GM12878 (cell line): ENCODE measurements at regions not wholly inside any gene's neighbourhood (a gene's known extent, or its start where the extent isn't known, plus 50 kb on each side); places are given as distances from the start of the nearest gene placed in this dataset.

Experiments
- ATAC-seq: fragments of 200-7000 bp; cut with Tn5 transposase; 3 replicates; pipeline ENCODE4 v1.9.1; 2020; ENCODE audit warnings: mild to moderate bottlenecking, moderate library complexity
- BruUV-seq: library from RNA; stranded (reverse); fragments of 400-500 nt; replicated peaks from 2 replicates; lab custom pipeline; 2021; lab: Mats Ljungman, UMichigan
- CTCF ChIA-PET: fragments of 300-600 bp; sonication (Branson Sonifier 250); formaldehyde crosslinking; extraction: SDS; loops from one replicate; lab custom pipeline; 2021; ENCODE audit warnings: inconsistent platforms; lab: Yijun Ruan, JAX
- POLR2A ChIA-PET: fragments of 350-600 bp; formaldehyde crosslinking; extraction: SDS; loops from one replicate; lab custom pipeline; 2021; ENCODE audit warnings: inconsistent platforms; lab: Charles Lee
- RAD21 ChIA-PET: fragments of 300-600 bp; sonication (Branson Sonifier 250); formaldehyde crosslinking; loops from one replicate; lab custom pipeline; 2023; ENCODE audit warnings: antibody characterized with exemption; ENCODE audit not compliant: unreplicated experiment; lab: Charles Lee
- SMC1A ChIA-PET: fragments of 300-600 bp; sonication (Branson Sonifier 250); formaldehyde crosslinking; loops from one replicate; lab custom pipeline; 2023; ENCODE audit not compliant: unreplicated experiment, uncharacterized antibody; lab: Charles Lee
- DNase-seq: peaks from one replicate; pipeline ENCODE4 v3.0.0-alpha.2; 2011; ENCODE audit warnings: low read depth, low spot score
- FAIRE-seq: peaks from 3 replicates; lab custom pipeline; 2011; peaks lifted over from hg19 to GRCh38; lab: Jason Lieb, UNC
- H2AFZ ChIP-seq: 2 replicates; pipeline ENCODE4 v1.6.0; 2011; ENCODE audit warnings: low read depth, low read length, control low read depth; ENCODE audit not compliant: control insufficient read depth
- H3K27ac ChIP-seq: 2 replicates; pipeline ENCODE4 v1.5.1; 2011; ENCODE audit warnings: control low read depth; ENCODE audit not compliant: control insufficient read depth, insufficient read depth
- H3K27me3 ChIP-seq, 2 experiments: replicated peaks in 1 of 2; 2 replicates each; pipeline versions ENCODE4 v1.6.0 to v1.6.1; 2011; ENCODE audit warnings: low read length in 1 of 2; ENCODE audit not compliant: control insufficient read depth in 2 of 2, insufficient read depth in 2 of 2
- H3K36me3 ChIP-seq, 2 experiments: 2 replicates each; pipeline ENCODE4 v1.5.1; 2011; ENCODE audit warnings: low read length in 1 of 2; ENCODE audit not compliant: control insufficient read depth in 2 of 2, insufficient read depth in 2 of 2
- H3K4me1 ChIP-seq: 2 replicates; pipeline ENCODE4 v1.6.1; 2011; ENCODE audit warnings: mild to moderate bottlenecking, low read length, moderate library complexity, mixed read lengths; ENCODE audit not compliant: control insufficient read depth, insufficient read depth
- H3K4me2 ChIP-seq: 2 replicates; pipeline ENCODE4 v1.6.0; 2011; ENCODE audit warnings: control low read depth; ENCODE audit not compliant: control insufficient read depth, insufficient read depth
- H3K4me3 ChIP-seq: fragments of 200-600 bp; sonication (generic); 2 replicates; pipeline ENCODE4 v1.5.1; 2016
- H3K79me2 ChIP-seq: 2 replicates; pipeline ENCODE4 v1.6.0; 2011; ENCODE audit warnings: low read length; ENCODE audit not compliant: control insufficient read depth, insufficient read depth
- H3K9ac ChIP-seq: 2 replicates; pipeline ENCODE4 v1.8.0; 2011; ENCODE audit warnings: low read length, control low read depth, mixed read lengths; ENCODE audit not compliant: control insufficient read depth, insufficient read depth
- H3K9me3 ChIP-seq: replicated peaks from 3 replicates; pipeline ENCODE4 v1.5.1; 2011; ENCODE audit warnings: mild to moderate bottlenecking, low read length; ENCODE audit not compliant: control insufficient read depth, insufficient read depth
- H4K20me1 ChIP-seq: 2 replicates; pipeline ENCODE4 v1.6.0; 2011; ENCODE audit not compliant: control insufficient read depth, insufficient read depth
- ASH2L ChIP-seq: fragments of 300-600, 200-600 bp; sonication (generic); IDR thresholded peaks from 2 replicates; pipeline ENCODE4 v1.6.1; 2017; ENCODE audit warnings: low read depth, mild to moderate bottlenecking, borderline replicate concordance
- BRCA1 ChIP-seq: IDR thresholded peaks from 2 replicates; pipeline ENCODE4 v1.6.1; 2011; ENCODE audit warnings: low read depth, low read length, improper control_type of control experiment
- E4F1 ChIP-seq: fragments of 450-650 bp; IDR thresholded peaks from 2 replicates; pipeline ENCODE4 v1.6.1; 2018; ENCODE audit warnings: borderline replicate concordance, mild to moderate bottlenecking; ENCODE audit not compliant: partially characterized antibody
- FOXM1 ChIP-seq: IDR thresholded peaks from 2 replicates; pipeline ENCODE4 v1.6.1; 2012; ENCODE audit warnings: low read depth, mild to moderate bottlenecking, inconsistent platforms, low read length, moderate library complexity
- HDGF ChIP-seq: fragments of 450-650 bp; IDR thresholded peaks from 2 replicates; pipeline ENCODE4 v1.6.1; 2016; ENCODE audit warnings: antibody characterized with exemption
- IRF3 ChIP-seq: fragments of 450-650 bp; IDR thresholded peaks from 2 replicates; pipeline ENCODE4 v1.6.1; 2014; ENCODE audit warnings: mild to moderate bottlenecking
- PAX8 ChIP-seq: fragments of 450-650 bp; IDR thresholded peaks from 2 replicates; pipeline ENCODE4 v1.6.1; 2017; ENCODE audit warnings: mild to moderate bottlenecking, moderate library complexity
- POLR2AphosphoS2 ChIP-seq: IDR thresholded peaks from 2 replicates; pipeline ENCODE4 v1.6.1; 2011; ENCODE audit warnings: low read depth, mild to moderate bottlenecking, low read length, improper control_type of control experiment, moderate library complexity
- RFX5 ChIP-seq: IDR thresholded peaks from 2 replicates; pipeline ENCODE4 v1.6.1; 2011; ENCODE audit warnings: low read depth, low read length, improper control_type of control experiment
- STAT3 ChIP-seq: IDR thresholded peaks from 2 replicates; pipeline ENCODE4 v1.6.1; 2011; ENCODE audit warnings: low read depth, low read length, improper control_type of control experiment
- TCF12 ChIP-seq: IDR thresholded peaks from 2 replicates; pipeline ENCODE4 v1.6.1; 2011; ENCODE audit warnings: low read depth, mild to moderate bottlenecking, low read length
- WRNIP1 ChIP-seq: IDR thresholded peaks from 2 replicates; pipeline ENCODE4 v1.6.1; 2011; ENCODE audit warnings: low read depth, low read length, improper control_type of control experiment, borderline replicate concordance
- ZNF24 ChIP-seq: fragments of 450-650 bp; IDR thresholded peaks from 2 replicates; pipeline ENCODE4 v1.6.1; 2017; ENCODE audit warnings: antibody characterized with exemption, mild to moderate bottlenecking
- WGBS: methylation state at CpG from one replicate; pipeline ENCODE4 v1.1.6; 2016; ENCODE audit warnings: low lambda C conversion rate; ENCODE audit not compliant: insufficient replicate concordance, insufficient coverage; ENCODE audit errors: missing lambda C conversion rate; 5-methylcytosine and 5-hydroxymethylcytosine counted together
- in situ Hi-C: fragments of 300-500 bp; cut with MboI; formaldehyde crosslinking; loops from 9 replicates; pipeline ENCODE4 v1.14.3; 2018; ENCODE audit warnings: mixed read lengths
- intact Hi-C: fragments of 100-400 bp; cut with micrococcal nuclease; formaldehyde crosslinking; loops from one replicate; pipeline ENCODE4 v1.14.2; 2022; ENCODE audit not compliant: unreplicated experiment
- TF ChIP-seq, protein P1 (sequence below): fragments of 450-650 bp; IDR thresholded peaks from 2 replicates; pipeline ENCODE4 v1.6.1; 2018; ENCODE audit warnings: mild to moderate bottlenecking, low read depth, moderate library complexity; ENCODE audit not compliant: partially characterized antibody
- TF ChIP-seq, protein P2 (sequence below): fragments of 450-650 bp; IDR thresholded peaks from 2 replicates; pipeline ENCODE4 v1.6.1; 2016; ENCODE audit warnings: mild to moderate bottlenecking, moderate library complexity, borderline replicate concordance

GRCh38 chr21:27400045-27400444, 433.2 kb upstream of the ADAMTS5 start (continued):
- TF ChIP-seq, protein P1, sequence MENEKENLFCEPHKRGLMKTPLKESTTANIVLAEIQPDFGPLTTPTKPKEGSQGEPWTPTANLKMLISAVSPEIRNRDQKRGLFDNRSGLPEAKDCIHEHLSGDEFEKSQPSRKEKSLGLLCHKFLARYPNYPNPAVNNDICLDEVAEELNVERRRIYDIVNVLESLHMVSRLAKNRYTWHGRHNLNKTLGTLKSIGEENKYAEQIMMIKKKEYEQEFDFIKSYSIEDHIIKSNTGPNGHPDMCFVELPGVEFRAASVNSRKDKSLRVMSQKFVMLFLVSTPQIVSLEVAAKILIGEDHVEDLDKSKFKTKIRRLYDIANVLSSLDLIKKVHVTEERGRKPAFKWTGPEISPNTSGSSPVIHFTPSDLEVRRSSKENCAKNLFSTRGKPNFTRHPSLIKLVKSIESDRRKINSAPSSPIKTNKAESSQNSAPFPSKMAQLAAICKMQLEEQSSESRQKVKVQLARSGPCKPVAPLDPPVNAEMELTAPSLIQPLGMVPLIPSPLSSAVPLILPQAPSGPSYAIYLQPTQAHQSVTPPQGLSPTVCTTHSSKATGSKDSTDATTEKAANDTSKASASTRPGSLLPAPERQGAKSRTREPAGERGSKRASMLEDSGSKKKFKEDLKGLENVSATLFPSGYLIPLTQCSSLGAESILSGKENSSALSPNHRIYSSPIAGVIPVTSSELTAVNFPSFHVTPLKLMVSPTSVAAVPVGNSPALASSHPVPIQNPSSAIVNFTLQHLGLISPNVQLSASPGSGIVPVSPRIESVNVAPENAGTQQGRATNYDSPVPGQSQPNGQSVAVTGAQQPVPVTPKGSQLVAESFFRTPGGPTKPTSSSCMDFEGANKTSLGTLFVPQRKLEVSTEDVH: no peak
- TF ChIP-seq ZNF24 (no peak), POLR2AphosphoS2 (no peak), STAT3 (no peak), ASH2L (no peak), FOXM1 (no peak), BRCA1 (no peak), PAX8 (no peak), E4F1 (no peak)

DNA sequence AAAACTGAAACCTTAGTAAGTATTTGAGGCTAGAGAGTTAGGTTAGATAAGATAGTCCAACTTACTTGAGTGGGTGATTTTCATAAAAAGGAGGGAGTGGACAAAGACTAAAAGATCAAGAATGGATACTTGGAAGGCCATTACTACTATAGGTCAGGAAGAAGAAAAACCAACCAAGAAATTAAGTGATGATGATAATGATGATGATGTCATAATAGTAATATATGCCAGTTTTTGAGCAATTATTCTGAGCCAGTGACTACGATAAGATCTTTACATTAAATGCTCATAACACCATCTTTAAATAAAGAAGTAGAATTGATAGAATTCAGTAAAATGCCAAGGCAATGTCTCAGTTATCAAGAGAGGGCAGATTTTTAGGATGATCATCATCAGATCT, 430.7 kb upstream of the ADAMTS5 start:
- Histone ChIP-seq H3K4me1 (no peaks in the 10 kb centered on the region), H3K9me3 (no peaks in the 10 kb centered on the region), H3K4me2 (no peak overlapping the region), H3K79me2 (no peaks in the 10 kb centered on the region), H3K4me3 (no peak overlapping the region), H3K9ac (no peak overlapping the region), H2AFZ (no peak overlapping the region), H3K27ac (no peak overlapping the region), H3K27me3 (no peaks in the 10 kb centered on the region), H4K20me1 (no peaks in the 10 kb centered on the region), H3K36me3 (no peaks in the 10 kb centered on the region)
- TF ChIP-seq IRF3 (no peak), RFX5 (no peak), HDGF (no peak), WRNIP1 (no peak), TCF12 (no peak)
- TF ChIP-seq, protein P2, sequence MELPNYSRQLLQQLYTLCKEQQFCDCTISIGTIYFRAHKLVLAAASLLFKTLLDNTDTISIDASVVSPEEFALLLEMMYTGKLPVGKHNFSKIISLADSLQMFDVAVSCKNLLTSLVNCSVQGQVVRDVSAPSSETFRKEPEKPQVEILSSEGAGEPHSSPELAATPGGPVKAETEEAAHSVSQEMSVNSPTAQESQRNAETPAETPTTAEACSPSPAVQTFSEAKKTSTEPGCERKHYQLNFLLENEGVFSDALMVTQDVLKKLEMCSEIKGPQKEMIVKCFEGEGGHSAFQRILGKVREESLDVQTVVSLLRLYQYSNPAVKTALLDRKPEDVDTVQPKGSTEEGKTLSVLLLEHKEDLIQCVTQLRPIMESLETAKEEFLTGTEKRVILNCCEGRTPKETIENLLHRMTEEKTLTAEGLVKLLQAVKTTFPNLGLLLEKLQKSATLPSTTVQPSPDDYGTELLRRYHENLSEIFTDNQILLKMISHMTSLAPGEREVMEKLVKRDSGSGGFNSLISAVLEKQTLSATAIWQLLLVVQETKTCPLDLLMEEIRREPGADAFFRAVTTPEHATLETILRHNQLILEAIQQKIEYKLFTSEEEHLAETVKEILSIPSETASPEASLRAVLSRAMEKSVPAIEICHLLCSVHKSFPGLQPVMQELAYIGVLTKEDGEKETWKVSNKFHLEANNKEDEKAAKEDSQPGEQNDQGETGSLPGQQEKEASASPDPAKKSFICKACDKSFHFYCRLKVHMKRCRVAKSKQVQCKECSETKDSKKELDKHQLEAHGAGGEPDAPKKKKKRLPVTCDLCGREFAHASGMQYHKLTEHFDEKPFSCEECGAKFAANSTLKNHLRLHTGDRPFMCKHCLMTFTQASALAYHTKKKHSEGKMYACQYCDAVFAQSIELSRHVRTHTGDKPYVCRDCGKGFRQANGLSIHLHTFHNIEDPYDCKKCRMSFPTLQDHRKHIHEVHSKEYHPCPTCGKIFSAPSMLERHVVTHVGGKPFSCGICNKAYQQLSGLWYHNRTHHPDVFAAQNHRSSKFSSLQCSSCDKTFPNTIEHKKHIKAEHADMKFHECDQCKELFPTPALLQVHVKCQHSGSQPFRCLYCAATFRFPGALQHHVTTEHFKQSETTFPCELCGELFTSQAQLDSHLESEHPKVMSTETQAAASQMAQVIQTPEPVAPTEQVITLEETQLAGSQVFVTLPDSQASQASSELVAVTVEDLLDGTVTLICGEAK: no peak
- POLR2A ChIA-PET: no interaction called here
- RAD21 ChIA-PET: no interaction called here
- no peak for FAIRE-seq
- CTCF ChIA-PET: no interaction called here
- no peak for DNase-seq
- in situ Hi-C loops: no loop called here
- ATAC-seq: no peak
- BruUV-seq: no TSS peak
- SMC1A ChIA-PET: no interaction called here
- intact Hi-C loops: no loop called here
- WGBS: 38% methylated on average over 1 of the region's 1 CpG
